GM23248 (cell line): ENCODE measurements at regions not wholly inside any gene's neighbourhood (a gene's known extent, or its start where the extent isn't known, plus 50 kb on each side); places are given as distances from the start of the nearest gene placed in this dataset.

Experiments used
- DNase-seq: peaks from one replicate; pipeline ENCODE4 v3.0.0-alpha.2; 2015
- H2AFZ ChIP-seq: fragments of 200-600 bp; sonication (generic); 2 replicates; pipeline ENCODE4 v1.6.1; 2016; ENCODE audit warnings: antibody characterized with exemption
- H3F3A ChIP-seq: fragments of 200-600 bp; sonication (generic); 2 replicates; pipeline ENCODE4 v1.6.1; 2016; ENCODE audit warnings: mild to moderate bottlenecking, antibody characterized with exemption, mixed run types; ENCODE audit not compliant: insufficient read depth
- H3K27ac ChIP-seq: fragments of 200-600 bp; sonication (generic); 2 replicates; pipeline ENCODE4 v1.5.1; 2016; ENCODE audit warnings: mild to moderate bottlenecking
- H3K27me3 ChIP-seq: fragments of 200-600 bp; sonication (generic); replicated peaks from 2 replicates; pipeline ENCODE4 v1.6.1; 2016; ENCODE audit warnings: mild to moderate bottlenecking; ENCODE audit not compliant: insufficient read depth
- H3K36me3 ChIP-seq: fragments of 200-600 bp; sonication (generic); 2 replicates; pipeline ENCODE4 v1.6.1; 2016; ENCODE audit warnings: low read depth, mild to moderate bottlenecking
- H3K4me1 ChIP-seq: fragments of 200-600 bp; sonication (generic); 2 replicates; pipeline ENCODE4 v1.6.1; 2016; ENCODE audit warnings: mild to moderate bottlenecking; ENCODE audit not compliant: insufficient read depth
- H3K4me2 ChIP-seq: fragments of 200-600 bp; sonication (generic); one replicate; pipeline ENCODE4 v1.6.1; 2016; ENCODE audit warnings: mild to moderate bottlenecking; ENCODE audit not compliant: unreplicated experiment
- H3K4me3 ChIP-seq: fragments of 200-600 bp; sonication (generic); 2 replicates; pipeline ENCODE4 v1.5.1; 2016; ENCODE audit warnings: mild to moderate bottlenecking
- H3K79me2 ChIP-seq: fragments of 200-600 bp; sonication (generic); 2 replicates; pipeline ENCODE4 v1.6.1; 2016; ENCODE audit warnings: mild to moderate bottlenecking; ENCODE audit not compliant: insufficient read depth
- H3K9ac ChIP-seq: fragments of 200-600 bp; sonication (generic); 2 replicates; pipeline ENCODE4 v1.6.1; 2016; ENCODE audit warnings: mild to moderate bottlenecking
- H3K9me2 ChIP-seq: fragments of 200-600 bp; sonication (generic); 2 replicates; pipeline ENCODE4 v1.6.1; 2016; ENCODE audit warnings: mixed run types, mild to moderate bottlenecking, moderate library complexity; ENCODE audit not compliant: insufficient read depth
- H3K9me3 ChIP-seq: fragments of 200-600 bp; sonication (generic); one replicate; pipeline ENCODE4 v1.6.1; 2017; ENCODE audit warnings: low read depth
- H4K20me1 ChIP-seq: fragments of 200-600 bp; sonication (generic); 2 replicates; pipeline ENCODE4 v1.6.0; 2016; ENCODE audit not compliant: insufficient read depth
- EZH2 ChIP-seq: fragments of 200-600 bp; sonication (generic); IDR thresholded peaks from 2 replicates; pipeline ENCODE4 v1.6.1; 2018; ENCODE audit warnings: antibody characterized with exemption, mild to moderate bottlenecking; ENCODE audit not compliant: insufficient read depth, poor library complexity, severe bottlenecking
- EZH2phosphoT487 ChIP-seq: fragments of 200-600 bp; sonication (generic); IDR thresholded peaks from 2 replicates; pipeline ENCODE4 v1.6.1; 2018; ENCODE audit warnings: antibody characterized with exemption, moderate library complexity, mild to moderate bottlenecking, low read depth; ENCODE audit not compliant: insufficient read depth
- WGBS, 2 experiments: methylation state at CpG; one replicate each; pipeline ENCODE4 v1.1.6; 2015 to 2017; ENCODE audit warnings: low lambda C conversion rate in 2 of 2, low coverage in 1 of 2; ENCODE audit errors: missing lambda C conversion rate in 2 of 2; 5-methylcytosine and 5-hydroxymethylcytosine counted together
- in situ Hi-C: fragments of 300-500 bp; cut with MboI; formaldehyde crosslinking; loops from 2 replicates; pipeline ENCODE4 v1.15.0; 2020

DNA sequence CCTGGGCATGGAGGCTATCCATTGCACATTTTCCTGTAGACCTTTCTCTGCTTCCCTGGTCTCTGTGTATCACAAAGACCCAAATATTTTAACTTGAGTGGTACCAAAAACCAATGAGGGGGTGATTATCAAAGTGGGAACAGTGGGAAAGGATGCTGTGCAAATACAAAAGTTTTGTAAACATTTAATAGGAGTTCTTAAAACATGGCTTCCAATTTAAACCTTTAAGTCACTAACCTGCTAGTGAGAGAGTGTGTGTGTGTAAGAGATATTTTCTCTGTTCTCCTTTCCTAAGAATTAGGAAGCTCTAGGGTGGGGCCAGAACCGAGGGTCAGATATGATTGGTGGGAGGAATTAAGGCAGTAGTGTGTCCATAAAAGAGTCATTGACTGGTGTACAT is 64.5 kb upstream of the ARHGAP5 start:
- TF ChIP-seq EZH2phosphoT487 (no peak), EZH2 (no peak)
- no peaks in the 10 kb centered on the region for H3K9me2 ChIP-seq
- peaks cover 25% of the 10 kb centered on the region for H3F3A ChIP-seq
- no peak overlapping the region for H3K4me2 ChIP-seq
- H4K20me1 ChIP-seq, result no peaks in the 10 kb centered on the region
- no peak for DNase-seq
- in situ Hi-C loops, result no loop called here
- no peaks in the 10 kb centered on the region for H3K9me3 ChIP-seq
- no peak overlapping the region for H3K27ac ChIP-seq
- peaks cover 20% of the 10 kb centered on the region for H3K4me1 ChIP-seq
- no peaks in the 10 kb centered on the region for H3K27me3 ChIP-seq
- no peak overlapping the region for H3K9ac ChIP-seq
- WGBS, 2 experiments, result 33 to 63% methylated on average over 1 of the region's 1 CpG
- H3K79me2 ChIP-seq, result no peaks in the 10 kb centered on the region
- no peak overlapping the region for H2AFZ ChIP-seq
- no peaks in the 10 kb centered on the region for H3K36me3 ChIP-seq
- H3K4me3 ChIP-seq, result no peak overlapping the region

DNA sequence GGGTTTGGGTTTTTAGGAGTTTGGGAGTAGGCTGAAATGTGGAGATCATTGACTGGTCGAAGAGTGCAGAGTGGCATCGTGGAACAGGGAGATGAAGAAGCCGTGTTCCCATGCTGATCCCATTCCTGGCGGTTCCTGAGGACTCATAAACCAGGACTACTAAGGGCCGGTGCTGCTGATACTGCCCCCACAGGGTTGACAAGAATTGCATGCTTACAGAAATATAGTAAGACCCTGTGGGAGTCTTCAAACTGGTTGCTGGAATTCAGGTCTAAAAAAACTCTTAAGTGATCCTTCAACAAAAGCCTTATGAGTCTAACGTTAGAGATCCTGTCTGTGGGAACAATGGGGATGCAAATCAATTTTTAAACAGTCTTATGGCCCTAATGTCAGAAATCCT is 64.0 kb upstream of the ARHGAP5 start:
- TF ChIP-seq EZH2 (no peak), EZH2phosphoT487 (no peak)
- peaks cover 25% of the 10 kb centered on the region for H3F3A ChIP-seq
- DNase-seq, result no peak
- H3K79me2 ChIP-seq, result no peaks in the 10 kb centered on the region
- no peak overlapping the region for H3K4me2 ChIP-seq
- no peaks in the 10 kb centered on the region for H3K9me2 ChIP-seq
- no peaks in the 10 kb centered on the region for H3K9me3 ChIP-seq
- WGBS, 2 experiments, result 65 to 69% methylated on average over 6 of the region's 6 CpGs
- H3K4me3 ChIP-seq, result no peak overlapping the region
- no peak overlapping the region for H2AFZ ChIP-seq
- H3K27ac ChIP-seq, result no peak overlapping the region
- H3K27me3 ChIP-seq, result 0 out of 2 replicates have a peak, but pooled peaks cover 4% of the 10 kb centered on the region
- H3K4me1 ChIP-seq, result peaks cover 20% of the 10 kb centered on the region
- no peak overlapping the region for H3K9ac ChIP-seq
- no peaks in the 10 kb centered on the region for H3K36me3 ChIP-seq
- H4K20me1 ChIP-seq, result no peaks in the 10 kb centered on the region
- in situ Hi-C loops, result no loop called here

DNA sequence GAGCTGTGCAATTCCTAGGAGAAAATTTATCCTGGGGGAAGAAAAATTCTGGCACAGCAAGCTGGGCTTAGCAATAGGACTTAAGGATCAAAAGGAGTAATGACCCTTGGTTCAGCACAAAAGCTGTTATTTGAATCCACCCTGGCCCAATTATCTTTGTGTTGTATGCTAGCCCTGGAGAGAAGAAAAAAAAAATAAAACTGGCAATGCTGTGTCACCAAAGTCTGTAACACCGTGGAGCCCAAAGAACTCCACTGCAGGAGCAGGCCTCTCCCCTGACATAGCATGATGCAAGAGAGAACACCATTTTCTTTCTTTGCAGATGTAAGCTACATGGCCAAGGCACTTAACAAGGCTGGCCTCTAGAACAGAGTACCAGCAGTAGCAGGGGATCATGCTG is 63.0 kb upstream of the ARHGAP5 start:
- no peaks in the 10 kb centered on the region for H3K36me3 ChIP-seq
- no peaks in the 10 kb centered on the region for H3K9me2 ChIP-seq
- in situ Hi-C loops, result no loop called here
- no peak overlapping the region for H3K4me3 ChIP-seq
- no peak for TF ChIP-seq EZH2phosphoT487
- no peak for TF ChIP-seq EZH2
- no peak for DNase-seq
- peaks cover 20% of the 10 kb centered on the region for H3K4me1 ChIP-seq
- H4K20me1 ChIP-seq, result no peaks in the 10 kb centered on the region
- H3K9me3 ChIP-seq, result no peaks in the 10 kb centered on the region
- no peak overlapping the region for H3K27ac ChIP-seq
- no peaks in the 10 kb centered on the region for H3K79me2 ChIP-seq
- no peak overlapping the region for H3K4me2 ChIP-seq
- 62 to 67% methylated on average over 1 of the region's 1 CpG for WGBS, 2 experiments
- no peak overlapping the region for H3K9ac ChIP-seq
- no peak overlapping the region for H2AFZ ChIP-seq
- H3F3A ChIP-seq, result peaks cover 25% of the 10 kb centered on the region
- H3K27me3 ChIP-seq, result 0 out of 2 replicates have a peak, but pooled peaks cover 4% of the 10 kb centered on the region

DNA sequence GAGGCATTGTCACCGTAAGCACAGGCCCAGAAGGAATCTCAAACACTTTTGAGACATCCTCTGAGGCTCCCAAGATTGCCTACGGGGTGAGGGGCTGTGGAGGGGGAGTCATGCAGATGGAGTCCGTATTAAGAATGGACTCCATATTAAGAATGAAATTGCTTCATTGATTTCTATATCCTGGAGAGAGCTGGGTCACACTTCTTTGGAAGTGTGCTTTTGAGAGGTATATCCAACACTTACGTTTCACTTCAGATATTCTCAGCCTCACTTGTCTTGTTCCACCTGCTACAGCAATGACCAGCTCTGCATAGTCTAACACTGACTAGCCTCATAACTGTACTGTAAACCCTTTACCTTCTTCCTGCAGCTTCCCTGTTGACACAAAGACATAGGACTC is 62.6 kb upstream of the ARHGAP5 start:
- Histone ChIP-seq H3K27me3 (0 out of 2 replicates have a peak, but pooled peaks cover 4% of the 10 kb centered on the region), H3K4me1 (peaks cover 20% of the 10 kb centered on the region), H2AFZ (no peak overlapping the region), H3K9me2 (no peaks in the 10 kb centered on the region), H3K9ac (no peak overlapping the region), H3K36me3 (no peaks in the 10 kb centered on the region), H4K20me1 (no peaks in the 10 kb centered on the region), H3F3A (peaks cover 24% of the 10 kb centered on the region), H3K4me2 (no peak overlapping the region), H3K9me3 (no peaks in the 10 kb centered on the region), H3K27ac (no peak overlapping the region), H3K4me3 (no peak overlapping the region), H3K79me2 (no peaks in the 10 kb centered on the region)
- in situ Hi-C loops, result no loop called here
- 80 to 91% methylated on average over 4 of the region's 4 CpGs for WGBS, 2 experiments
- DNase-seq, result no peak
- TF ChIP-seq EZH2 (no peak), EZH2phosphoT487 (no peak)

DNA sequence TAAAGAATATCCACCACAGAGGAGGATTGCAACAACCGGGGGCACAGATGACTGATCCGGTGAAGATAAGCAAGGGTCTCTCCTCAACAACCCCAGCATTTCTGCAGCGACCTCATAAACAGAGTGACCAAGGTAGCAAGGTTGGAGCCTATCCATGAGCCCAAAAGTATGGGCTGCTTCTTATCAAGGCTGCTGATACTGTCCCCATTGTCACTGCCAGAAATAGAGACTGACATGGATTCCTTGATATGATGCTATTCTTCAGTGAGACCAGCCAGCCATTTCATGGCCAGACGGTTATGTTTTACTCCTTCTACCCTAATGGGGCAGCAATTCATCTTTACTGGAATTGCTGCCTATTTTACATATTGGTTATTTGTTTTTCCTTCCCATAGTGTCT is 61.9 kb upstream of the ARHGAP5 start:
- H3F3A ChIP-seq, result peaks cover 17% of the 10 kb centered on the region
- no peak for TF ChIP-seq EZH2
- no peak for TF ChIP-seq EZH2phosphoT487
- 87 to 95% methylated on average over 4 of the region's 4 CpGs for WGBS, 2 experiments
- H3K4me2 ChIP-seq, result no peak overlapping the region
- no peak overlapping the region for H3K9ac ChIP-seq
- no peaks in the 10 kb centered on the region for H3K36me3 ChIP-seq
- DNase-seq, result no peak
- no peaks in the 10 kb centered on the region for H3K9me2 ChIP-seq
- peaks cover 17% of the 10 kb centered on the region for H3K4me1 ChIP-seq
- H3K4me3 ChIP-seq, result no peak overlapping the region
- no peak overlapping the region for H2AFZ ChIP-seq
- no peaks in the 10 kb centered on the region for H4K20me1 ChIP-seq
- in situ Hi-C loops, result no loop called here
- H3K9me3 ChIP-seq, result no peaks in the 10 kb centered on the region
- H3K27me3 ChIP-seq, result 0 out of 2 replicates have a peak, but pooled peaks cover 4% of the 10 kb centered on the region
- H3K27ac ChIP-seq, result no peak overlapping the region
- no peaks in the 10 kb centered on the region for H3K79me2 ChIP-seq
